ENCODE measurements at regions not wholly inside any gene's neighbourhood (a gene's known extent, or its start where the extent isn't known, plus 50 kb on each side); places are given as distances from the start of the nearest gene placed in this dataset.
"Not testable (repeated sequence)": the region's sequence is repeated elsewhere in the genome, so short reads cannot be mapped to it uniquely, and the experiment has no call there.

- in situ Hi-C loops (cut with HindIII; ENCODE audit: low pct_unique_long_range_greater_than_20kb, low sequenced_read_pairs), result no loop called here
- TF ChIP-seq JUND (IDR thresholded peaks at IDR 0.05; ENCODE audit: low read depth), result no peak
Measured at GRCh38 chr17:62322313-62322712, 58.0 kb upstream of the EFCAB3 start.

DNA sequence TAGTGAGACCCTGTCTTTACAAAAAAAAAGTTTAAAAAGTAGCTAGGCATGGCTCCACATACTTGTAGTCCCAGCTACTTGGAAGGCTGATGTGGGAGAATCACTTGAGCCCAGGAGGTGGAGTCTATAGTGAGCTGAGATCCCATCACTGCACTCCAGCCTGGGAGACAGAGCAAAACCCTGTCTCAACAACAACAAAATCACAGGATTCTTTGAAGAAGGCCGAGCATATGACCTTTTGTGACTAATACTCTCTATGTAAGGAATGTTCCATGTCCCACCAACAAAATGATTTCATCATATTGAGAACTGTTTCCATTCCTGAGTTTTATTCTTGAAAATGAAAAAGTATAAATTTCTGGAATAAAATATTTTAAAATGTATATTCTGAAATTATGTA lies 58.9 kb upstream of the EFCAB3 start:
- no peak for TF ChIP-seq JUND (IDR thresholded peaks at IDR 0.05; ENCODE audit: low read depth)
- in situ Hi-C loops (cut with HindIII; ENCODE audit: low pct_unique_long_range_greater_than_20kb, low sequenced_read_pairs), result no loop called here
- DNase-seq (ENCODE audit: low read depth in 1 of 2, low spot score in 1 of 2), result no peak

More at GRCh38 chr17:62322313-62322712, 58.0 kb upstream of the EFCAB3 start:
- DNase-seq (ENCODE audit: low read depth in 1 of 2, low spot score in 1 of 2), result no peak

DNA sequence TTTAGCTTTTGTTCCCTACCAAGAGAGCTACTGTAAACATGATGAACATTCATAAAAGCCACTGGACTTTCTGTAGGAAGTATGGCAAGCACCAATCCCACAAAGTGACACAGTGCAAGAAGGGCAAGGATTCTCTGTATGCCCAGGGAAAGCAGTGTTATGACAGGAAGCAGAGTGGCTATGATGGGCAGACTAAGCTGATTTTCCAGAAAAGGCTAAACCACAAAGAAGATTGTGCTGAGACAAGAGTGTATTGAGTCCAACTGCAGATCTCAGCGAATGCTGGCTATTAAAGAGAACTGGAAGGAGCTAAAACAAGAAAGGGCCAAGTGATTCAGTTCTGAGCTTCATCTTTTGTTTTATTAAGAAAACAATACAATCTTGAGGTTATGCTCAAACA lies 60.5 kb upstream of the EFCAB3 start:
- no peak for TF ChIP-seq JUND (IDR thresholded peaks at IDR 0.05; ENCODE audit: low read depth)
- no peak for DNase-seq (ENCODE audit: low read depth in 1 of 2, low spot score in 1 of 2)
- in situ Hi-C loops (cut with HindIII; ENCODE audit: low pct_unique_long_range_greater_than_20kb, low sequenced_read_pairs), result no loop called here

DNA sequence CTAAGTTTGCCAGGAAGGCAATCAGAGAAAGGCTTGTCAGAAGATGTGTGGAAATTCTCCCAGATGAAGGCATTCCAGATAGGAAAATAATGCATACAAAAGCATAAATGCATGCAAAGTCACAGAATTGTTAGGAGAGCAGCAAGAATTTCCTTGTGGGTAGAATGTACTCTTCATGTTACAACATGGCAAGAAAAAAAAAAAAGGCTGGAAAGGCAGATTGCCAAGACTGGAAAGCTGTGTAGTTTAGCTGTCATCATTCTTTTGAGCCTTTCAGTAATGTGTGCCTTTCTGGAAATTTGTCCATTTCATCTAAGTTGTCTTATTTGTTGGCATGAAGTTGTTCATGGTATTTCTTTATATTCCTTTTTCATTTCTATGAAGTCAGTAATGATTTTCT lies 71.0 kb upstream of the EFCAB3 start:
- in situ Hi-C loops (cut with HindIII; ENCODE audit: low pct_unique_long_range_greater_than_20kb, low sequenced_read_pairs), result no loop called here
- no peak for TF ChIP-seq JUND (IDR thresholded peaks at IDR 0.05; ENCODE audit: low read depth)
- no peak for DNase-seq (ENCODE audit: low read depth in 1 of 2, low spot score in 1 of 2)

DNA sequence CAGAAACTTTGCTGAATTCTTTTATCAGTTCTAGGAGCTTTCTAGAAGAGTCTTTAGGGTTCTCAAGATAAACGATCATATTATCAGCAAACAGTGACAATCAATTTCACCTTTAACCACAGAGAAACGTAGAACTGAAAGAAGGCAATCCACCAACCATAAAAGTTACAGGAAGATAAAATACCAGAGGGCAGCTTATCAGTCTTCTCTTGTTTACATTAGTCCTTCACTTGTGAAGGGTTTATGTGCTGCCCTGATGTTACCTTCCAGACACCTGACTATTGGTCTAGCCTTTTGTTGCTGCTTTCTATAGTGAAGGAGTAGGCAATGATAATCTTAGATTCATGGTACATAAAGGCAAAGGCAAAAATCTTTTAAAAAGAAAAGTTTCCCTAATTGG lies 73.2 kb upstream of the EFCAB3 start:
- no peak for DNase-seq (ENCODE audit: low read depth in 1 of 2, low spot score in 1 of 2)
- no peak for TF ChIP-seq JUND (IDR thresholded peaks at IDR 0.05; ENCODE audit: low read depth)
- in situ Hi-C loops (cut with HindIII; ENCODE audit: low pct_unique_long_range_greater_than_20kb, low sequenced_read_pairs), result no loop called here

GRCh38 chr17:62303476-62303875 lies 76.9 kb upstream of the EFCAB3 start:
- no peak for TF ChIP-seq JUND (IDR thresholded peaks at IDR 0.05; ENCODE audit: low read depth)

DNA sequence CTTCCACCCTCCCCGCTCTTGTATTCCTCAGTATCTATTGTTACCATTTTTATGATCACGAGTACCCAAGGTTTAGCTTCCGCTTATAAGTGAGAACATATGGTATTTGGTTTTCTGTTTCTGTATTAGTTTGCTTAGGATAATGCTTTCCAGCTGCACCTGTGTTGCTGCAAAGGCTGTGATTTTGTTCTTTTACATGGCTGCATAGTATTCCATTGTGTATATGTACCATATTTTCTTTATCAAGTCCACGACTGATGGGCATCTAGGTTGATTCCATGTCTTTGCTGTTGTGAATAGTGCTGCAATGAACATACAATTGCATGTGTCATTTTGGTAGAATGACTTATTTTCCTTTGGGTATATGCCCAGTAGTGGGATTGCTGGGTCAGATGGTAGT lies 79.7 kb upstream of the EFCAB3 start:
- in situ Hi-C loops (cut with HindIII; ENCODE audit: low pct_unique_long_range_greater_than_20kb, low sequenced_read_pairs), result no loop called here
- no peak for DNase-seq (ENCODE audit: low read depth in 1 of 2, low spot score in 1 of 2)
- TF ChIP-seq JUND (IDR thresholded peaks at IDR 0.05; ENCODE audit: low read depth), result no peak

More at GRCh38 chr17:62303476-62303875, 76.9 kb upstream of the EFCAB3 start:
- DNase-seq (ENCODE audit: low read depth in 1 of 2, low spot score in 1 of 2), result no peak
- in situ Hi-C loops (cut with HindIII; ENCODE audit: low pct_unique_long_range_greater_than_20kb, low sequenced_read_pairs), result no loop called here

- in situ Hi-C loops (cut with HindIII; ENCODE audit: low pct_unique_long_range_greater_than_20kb, low sequenced_read_pairs); DNase-seq (ENCODE audit: low read depth in 1 of 2, low spot score in 1 of 2): not testable (repeated sequence)
Measured at GRCh38 chr17:62275290-62275689, 105.1 kb upstream of the EFCAB3 start.

DNA sequence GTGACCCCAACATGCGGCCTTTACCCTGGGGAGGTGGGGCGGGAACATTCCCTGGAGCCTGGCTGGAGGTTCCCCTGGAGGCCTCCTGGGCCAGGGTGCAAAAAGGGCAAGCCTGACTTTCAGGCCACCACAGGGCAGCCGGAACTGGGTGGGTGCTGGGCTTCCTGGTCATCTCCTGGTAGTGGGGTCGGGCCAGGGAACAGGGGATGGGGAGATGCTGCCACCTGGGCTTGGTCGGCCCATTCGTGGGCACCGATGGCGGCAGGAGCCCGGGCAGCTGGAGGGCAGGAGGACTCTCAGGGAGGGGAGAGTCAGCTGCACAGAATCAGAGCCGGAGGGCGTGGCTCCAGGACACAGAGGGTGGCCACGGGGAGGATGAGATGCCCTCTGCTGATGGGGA lies 112.0 kb upstream of the EFCAB3 start:
- DNase-seq (ENCODE audit: low read depth in 1 of 2, low spot score in 1 of 2); in situ Hi-C loops (cut with HindIII; ENCODE audit: low pct_unique_long_range_greater_than_20kb, low sequenced_read_pairs): not testable (repeated sequence)

- DNase-seq (ENCODE audit: low read depth in 1 of 2, low spot score in 1 of 2); in situ Hi-C loops (cut with HindIII; ENCODE audit: low pct_unique_long_range_greater_than_20kb, low sequenced_read_pairs): not testable (repeated sequence)
Measured at GRCh38 chr17:62264974-62265373, 115.4 kb upstream of the EFCAB3 start.

- in situ Hi-C loops (cut with HindIII; ENCODE audit: low pct_unique_long_range_greater_than_20kb, low sequenced_read_pairs); DNase-seq (ENCODE audit: low read depth in 1 of 2, low spot score in 1 of 2): not testable (repeated sequence)
Measured at GRCh38 chr17:62255791-62256190, 124.6 kb upstream of the EFCAB3 start.

DNA sequence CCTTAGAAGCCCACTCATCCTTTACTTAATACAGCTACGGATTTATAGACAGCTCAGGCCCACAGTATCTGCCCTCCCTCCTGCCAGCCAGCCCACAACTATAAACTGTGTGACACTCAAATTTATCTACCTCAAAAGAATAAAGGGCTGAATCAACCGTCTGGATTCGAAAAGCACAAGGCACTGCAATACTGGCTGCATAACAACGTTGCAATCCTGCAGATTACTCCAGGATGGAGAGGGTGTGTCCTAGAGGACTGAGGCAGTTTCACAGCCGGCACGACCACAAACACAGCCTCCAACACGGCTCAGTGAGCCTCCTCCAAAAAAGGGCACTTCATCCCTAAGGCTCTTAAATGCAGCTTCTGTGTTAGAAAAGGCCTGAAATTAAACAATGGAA lies 138.3 kb upstream of the EFCAB3 start:
- DNase-seq (ENCODE audit: low read depth in 1 of 2, low spot score in 1 of 2); in situ Hi-C loops (cut with HindIII; ENCODE audit: low pct_unique_long_range_greater_than_20kb, low sequenced_read_pairs): not testable (repeated sequence)

GRCh38 chr17:62239569-62239968 lies 140.8 kb upstream of the EFCAB3 start:
- DNase-seq (ENCODE audit: low read depth in 1 of 2, low spot score in 1 of 2); in situ Hi-C loops (cut with HindIII; ENCODE audit: low pct_unique_long_range_greater_than_20kb, low sequenced_read_pairs): not testable (repeated sequence)

GRCh38 chr17:62238551-62239338 lies 141.6 kb upstream of the EFCAB3 start:
- DNase-seq (ENCODE audit: low read depth in 1 of 2, low spot score in 1 of 2); in situ Hi-C loops (cut with HindIII; ENCODE audit: low pct_unique_long_range_greater_than_20kb, low sequenced_read_pairs): not testable (repeated sequence)

- DNase-seq (ENCODE audit: low read depth in 1 of 2, low spot score in 1 of 2); in situ Hi-C loops (cut with HindIII; ENCODE audit: low pct_unique_long_range_greater_than_20kb, low sequenced_read_pairs): not testable (repeated sequence)
Measured at GRCh38 chr17:62233822-62234481, 146.4 kb upstream of the EFCAB3 start.

- in situ Hi-C loops (cut with HindIII; ENCODE audit: low pct_unique_long_range_greater_than_20kb, low sequenced_read_pairs), result not testable (repeated sequence)
Measured at GRCh38 chr17:62231293-62231692, 149.1 kb upstream of the EFCAB3 start.

GRCh38 chr17:62226610-62227240 lies 153.6 kb upstream of the EFCAB3 start:
- DNase-seq (ENCODE audit: low read depth in 1 of 2, low spot score in 1 of 2); in situ Hi-C loops (cut with HindIII; ENCODE audit: low pct_unique_long_range_greater_than_20kb, low sequenced_read_pairs): not testable (repeated sequence)

More at GRCh38 chr17:62231293-62231692, 149.1 kb upstream of the EFCAB3 start:
- DNase-seq (ENCODE audit: low read depth in 1 of 2, low spot score in 1 of 2), result not testable (repeated sequence)

DNA sequence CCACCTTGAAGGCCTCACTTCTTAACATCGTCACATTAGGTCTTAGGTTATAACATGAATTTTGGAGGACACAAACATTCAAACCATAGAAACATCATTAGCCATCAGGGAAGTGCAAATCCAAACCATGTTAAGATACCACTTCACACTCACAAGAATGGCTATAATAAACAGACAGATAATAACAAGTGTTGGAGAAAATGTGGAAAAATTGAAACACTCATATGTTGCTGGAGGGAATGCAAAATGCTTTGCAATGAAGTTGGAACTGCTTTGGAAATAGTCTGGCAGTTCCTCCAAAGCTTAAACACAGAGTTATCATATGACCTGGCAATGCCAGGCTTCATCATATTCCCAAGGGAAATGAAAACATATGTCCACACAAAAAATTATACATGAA lies 156.8 kb upstream of the EFCAB3 start:
- in situ Hi-C loops (cut with HindIII; ENCODE audit: low pct_unique_long_range_greater_than_20kb, low sequenced_read_pairs); DNase-seq (ENCODE audit: low read depth in 1 of 2, low spot score in 1 of 2): not testable (repeated sequence)

Measured in T47D (cell line).